GM06990 (cell line): ENCODE measurements at regions not wholly inside any gene's neighbourhood (a gene's known extent, or its start where the extent isn't known, plus 50 kb on each side); places are given as distances from the start of the nearest gene placed in this dataset.

Source experiments
- DNase-seq: peaks from one replicate; pipeline ENCODE4 v3.0.0-alpha.2; 2011; ENCODE audit not compliant: insufficient read length; ENCODE audit errors: extremely low read depth
- H3K27me3 ChIP-seq: replicated peaks from 2 replicates; pipeline ENCODE4 v1.6.0; 2011; ENCODE audit warnings: low read length; ENCODE audit not compliant: control insufficient read depth, insufficient read depth
- H3K36me3 ChIP-seq: 2 replicates; pipeline ENCODE4 v1.5.1; 2011; ENCODE audit warnings: low read length; ENCODE audit not compliant: control insufficient read depth, insufficient read depth
- H3K4me3 ChIP-seq: replicated peaks from 2 replicates; pipeline ENCODE4 v1.5.1; 2011; ENCODE audit warnings: low read depth, mild to moderate bottlenecking, control low read depth, low read length
- CTCF ChIP-seq: IDR thresholded peaks from 2 replicates; pipeline ENCODE4 v1.5.1; 2011; ENCODE audit warnings: low read length, control low read depth, mild to moderate bottlenecking, inconsistent platforms; ENCODE audit not compliant: insufficient read depth, poor library complexity, severe bottlenecking

- no peak for DNase-seq
Observed at GRCh38 chr15:93866948-93867347, 364.4 kb upstream of the MCTP2 start.

GRCh38 chr15:93866476-93866875 lies 364.9 kb upstream of the MCTP2 start:
- DNase-seq: no peak
- no peak for TF ChIP-seq CTCF
- H3K4me3 ChIP-seq: no peak overlapping the region
- H3K27me3 ChIP-seq: no peaks in the 10 kb centered on the region
- no peaks in the 10 kb centered on the region for H3K36me3 ChIP-seq

More at GRCh38 chr15:93866948-93867347, 364.4 kb upstream of the MCTP2 start:
- H3K27me3 ChIP-seq: no peaks in the 10 kb centered on the region
- H3K4me3 ChIP-seq: no peak overlapping the region
- no peak for TF ChIP-seq CTCF
- H3K36me3 ChIP-seq: no peaks in the 10 kb centered on the region

GRCh38 chr15:93865586-93865985 lies 365.8 kb upstream of the MCTP2 start:
- no peak for TF ChIP-seq CTCF
- H3K27me3 ChIP-seq: no peaks in the 10 kb centered on the region
- H3K4me3 ChIP-seq: no peak overlapping the region
- no peak for DNase-seq
- H3K36me3 ChIP-seq: no peaks in the 10 kb centered on the region

- DNase-seq: no peak
- H3K4me3 ChIP-seq: no peak overlapping the region
Observed at GRCh38 chr15:93862791-93863190, 368.6 kb upstream of the MCTP2 start.

GRCh38 chr15:93861956-93862741 lies 369.2 kb upstream of the MCTP2 start:
- TF ChIP-seq CTCF: no peak
- Histone ChIP-seq H3K36me3 (no peaks in the 10 kb centered on the region), H3K27me3 (no peaks in the 10 kb centered on the region), H3K4me3 (no peak overlapping the region)
- DNase-seq: no peak

More at GRCh38 chr15:93862791-93863190, 368.6 kb upstream of the MCTP2 start:
- TF ChIP-seq CTCF: no peak
- Histone ChIP-seq H3K36me3 (no peaks in the 10 kb centered on the region), H3K27me3 (no peaks in the 10 kb centered on the region)
